ENCODE measurements at regions not wholly inside any gene's neighbourhood (a gene's known extent, or its start where the extent isn't known, plus 50 kb on each side); places are given as distances from the start of the nearest gene placed in this dataset.

- peak; percentile 25 for DNase-seq (ENCODE audit: low spot score)
- peak overlapping the region; percentile 55 for H3K27ac ChIP-seq (ENCODE audit: low read depth)
Observed at GRCh38 chr1:73034271-73034670, 751.9 kb upstream of the NEGR1 start.

More at GRCh38 chr1:73034271-73034670, 751.9 kb upstream of the NEGR1 start:
- peak; percentile 39; the same call in 2 of the 3 replicates for ATAC-seq
- H4K20me1 ChIP-seq (replicated peaks; ENCODE audit: insufficient read depth): no peaks in the 10 kb centered on the region
- Mint-ChIP-seq H3K36me3 (ENCODE audit: low read depth) (no peaks in the 10 kb centered on the region), H3K9me3 (no peaks in the 10 kb centered on the region), H3K4me3 (no peak overlapping the region), H3K27ac (peak overlapping the region; percentile 22; the same call in 1 of the 2 replicates), H3K27me3 (ENCODE audit: insufficient read depth, low read depth, poor library complexity) (no peaks in the 10 kb centered on the region), H3K4me1 (peaks cover 29% of the 10 kb centered on the region)
- peak overlapping the region; percentile 11; the same call in 1 of the 2 replicates for H2AFZ ChIP-seq
- H3K9me2 ChIP-seq (ENCODE audit: insufficient read depth): no peaks in the 10 kb centered on the region
- H3K36me3 ChIP-seq (ENCODE audit: insufficient read depth): no peaks in the 10 kb centered on the region
- TF ChIP-seq CTCF (conservative IDR thresholded peaks at IDR 0.05; ENCODE audit: low read depth in 2 of 2) (no peak), POLR2AphosphoS5 (IDR thresholded peaks at IDR 0.05; ENCODE audit: low read depth) (no peak), JUNB (IDR thresholded peaks at IDR 0.05; ENCODE audit: unreplicated experiment) (no peak), EZH2 (IDR thresholded peaks at IDR 0.05; ENCODE audit: low read depth, unreplicated experiment) (no peak), ZNF331 (CRISPR knock-in tag; IDR thresholded peaks at IDR 0.05; ENCODE audit: low read depth) (no peak), NANOG (IDR thresholded peaks at IDR 0.05; ENCODE audit: borderline replicate concordance) (no peak), ZNF114 (CRISPR knock-in tag; IDR thresholded peaks at IDR 0.05) (no peak), EZH2phosphoT487 (IDR thresholded peaks at IDR 0.05; ENCODE audit: unreplicated experiment) (no peak), STAT1 (IDR thresholded peaks at IDR 0.05; ENCODE audit: unreplicated experiment) (no peak), ETS1 (IDR thresholded peaks at IDR 0.05) (no peak), REST (IDR thresholded peaks at IDR 0.05; ENCODE audit: unreplicated experiment) (no peak), CREB1 (CRISPR knock-in tag; IDR thresholded peaks at IDR 0.05; ENCODE audit: low read depth) (no peak), ZNF462 (CRISPR knock-in tag; IDR thresholded peaks at IDR 0.05) (no peak)
- H3F3A ChIP-seq (replicated peaks; ENCODE audit: low read depth): no peaks in the 10 kb centered on the region
- no peak overlapping the region for H3K4me3 ChIP-seq
- peaks cover 35% of the 10 kb centered on the region for H3K4me1 ChIP-seq (ENCODE audit: insufficient read depth)
- H3K4me2 ChIP-seq: peak overlapping the region; percentile 17
- no peaks in the 10 kb centered on the region for H3K27me3 ChIP-seq (ENCODE audit: insufficient read depth)
- H3K79me2 ChIP-seq (replicated peaks; ENCODE audit: insufficient read depth): no peaks in the 10 kb centered on the region

Measured in GM23338 (cell line).